Heart left ventricle (tissue), 16 donors: ENCODE measurements at regions not wholly inside any gene's neighbourhood (a gene's known extent, or its start where the extent isn't known, plus 50 kb on each side); places are given as distances from the start of the nearest gene placed in this dataset.

ENCODE experiments used
- ATAC-seq, 4 donors: fragments of 200-7000 bp; cut with Tn5 transposase; one replicate each; pipeline ENCODE4 v1.9.1; 2020 to 2022; ENCODE audit warnings: moderate library complexity in 4 of 4, mild to moderate bottlenecking in 3 of 4, moderate number of reproducible peaks in 1 of 4
- DNase-seq, 5 donors: peaks; one replicate each; pipeline ENCODE4 v3.0.0-alpha.2; 2020
- H3K27ac ChIP-seq, 12 donors: fragments of 200-600 bp; sonication (generic) in 4 of 12; one replicate each; pipeline versions ENCODE4 v1.5.0 to v1.8.0; 2016 to 2022; ENCODE audit warnings: mild to moderate bottlenecking in 2 of 12
- H3K27me3 ChIP-seq, 9 donors: fragments of 200-600 bp; sonication (generic) in 2 of 9; one replicate each; pipeline versions ENCODE4 v1.5.1 to v1.8.0; 2016 to 2022; ENCODE audit warnings: mild to moderate bottlenecking in 3 of 9
- H3K36me3 ChIP-seq, 9 donors: fragments of 200-600 bp; sonication (generic) in 2 of 9; one replicate each; pipeline versions ENCODE4 v1.5.0 to v1.8.0; 2018 to 2022; ENCODE audit warnings: mild to moderate bottlenecking in 2 of 9
- H3K4me1 ChIP-seq, 12 donors: fragments of 200-600 bp; sonication (generic) in 4 of 12; one replicate each; pipeline versions ENCODE4 v1.5.0 to v1.8.0; 2016 to 2022; ENCODE audit warnings: mild to moderate bottlenecking in 3 of 12
- H3K4me3 ChIP-seq, 12 donors: fragments of 200-600 bp; sonication (generic) in 4 of 12; one replicate each; pipeline versions ENCODE4 v1.5.0 to v1.8.0; 2017 to 2022; ENCODE audit warnings: mild to moderate bottlenecking in 9 of 12, moderate library complexity in 4 of 12
- H3K9me3 ChIP-seq, 12 donors: fragments of 200-600 bp; sonication (generic) in 4 of 12; one replicate each; pipeline versions ENCODE4 v1.5.0 to v1.8.0; 2016 to 2022; ENCODE audit warnings: mild to moderate bottlenecking in 1 of 12
- CTCF ChIP-seq, 12 donors: fragments of 200-600 bp; sonication (generic) in 4 of 12; IDR thresholded peaks; one replicate each; pipeline versions ENCODE4 v1.5.0 to v1.8.0; 2018 to 2022; ENCODE audit warnings: antibody characterized with exemption in 12 of 12, mild to moderate bottlenecking in 5 of 12
- POLR2A ChIP-seq, 2 donors: fragments of 450-650 bp; IDR thresholded peaks; one replicate each; pipeline ENCODE4 v1.6.1; 2017; ENCODE audit warnings: antibody characterized with exemption in 2 of 2, mild to moderate bottlenecking in 2 of 2, moderate library complexity in 2 of 2
- WGBS, 4 donors: extraction: QIAGEN DNeasy Blood & Tissue Kit in 2 of 4; methylation state at CpG; one replicate each; pipeline versions ENCODE4 v1.1.5 to v1.1.7; 2013 to 2018; 5-methylcytosine and 5-hydroxymethylcytosine counted together
- intact Hi-C, 10 donors: fragments of 100-400 bp; cut with DNase I; formaldehyde crosslinking; loops; one replicate each; pipeline versions ENCODE4 v1.11.1 to v1.14.2; 2022
- donor health status: ischemic (EF 13 %, LVEDD 7.1; RV severe dilation, severe dysfunction).
- donor health status: healthy with polysubstance abuse.
- donor health status: DM: no; HTN: yes; CAD: no.
- donor health status: DM: no; HTN: no; CAD: no.
- donor health status: ischemic (EF 25% LVEDD 6.9; RV normal size, moderate dysfunction).
- donor health status: ischemic (EF 25% LVEDD 5.7; RV mildly dilated, moderate dysfunction).
- donor health status: healthy.
- donor health status: DM: yes; HTN: yes; CAD: no.
- donor health status: ischemic (EF 35%, LVEDD 5.7; RV mildly dilated, moderate dysfunction).
- donor health status: nonischemic (EF 11% LVEDD 7.7; RV severe dilation, severe dysfunction).
- donor health status: DM: yes; HTN: yes; CAD: no.
- donor health status: PGD.
- donor health status: ischemic (EF 29% LVEDD 5.4; RV normal size, mild dysfunction).
- donor health status: nonischemic (EF 23%, LVEDD 6.1; RV moderate dilation, normal function).

- peaks cover 0 to 18% (median 0%) of the 10 kb centered on the region in 12 donors for H3K4me1 ChIP-seq
- 48 to 100% (median 76%) methylated on average over 2 of the region's 2 CpGs for WGBS, 4 donors
- H3K4me3 ChIP-seq: no peak overlapping the region
- DNase-seq (no peak), ATAC-seq (no peak)
- no peaks in the 10 kb centered on the region for H3K9me3 ChIP-seq
- H3K27ac ChIP-seq: peak overlapping the region in 2 of 12 donors; percentile 33 to 45
- no peaks in the 10 kb centered on the region for H3K27me3 ChIP-seq
- no peaks in the 10 kb centered on the region for H3K36me3 ChIP-seq
- intact Hi-C loops: no loop called here
- no peak for TF ChIP-seq CTCF (IDR thresholded peaks at IDR 0.05)
- TF ChIP-seq POLR2A (IDR thresholded peaks at IDR 0.05): no peak
Observed at GRCh38 chr6:43983191-43983590, 144.1 kb downstream of the MRPL14 start.

DNA sequence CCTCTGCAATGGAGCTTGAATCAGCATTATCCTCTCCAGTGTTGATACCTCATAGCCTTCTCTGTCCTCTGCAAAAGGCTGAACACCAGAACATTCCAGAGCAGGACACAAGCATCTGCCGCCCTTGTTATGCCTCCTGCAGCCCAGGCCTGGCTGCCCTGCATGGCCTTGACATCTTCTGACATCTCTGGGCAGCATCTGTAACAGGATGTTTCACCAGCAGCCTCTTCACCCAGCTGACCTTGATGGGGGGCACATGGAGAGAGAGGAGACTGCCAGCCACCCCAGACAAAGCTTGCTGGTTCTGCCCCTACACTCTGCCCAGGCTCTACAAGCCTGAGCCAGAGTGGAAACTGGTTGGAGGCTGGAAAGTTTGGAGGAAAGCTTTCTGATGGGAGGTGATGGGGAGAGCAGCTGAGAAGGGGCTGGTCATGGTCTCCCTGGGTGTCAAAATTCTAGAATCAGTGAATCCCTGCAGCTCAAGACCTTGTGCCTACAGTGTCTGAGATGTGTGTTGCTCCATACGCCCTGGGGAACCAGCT lies 145.1 kb downstream of the MRPL14 start:
- Histone ChIP-seq H3K27me3 (no peaks in the 10 kb centered on the region), H3K27ac (peak overlapping the region in 1 of 12 donors; percentile 19), H3K36me3 (no peaks in the 10 kb centered on the region), H3K9me3 (no peaks in the 10 kb centered on the region), H3K4me3 (no peak overlapping the region), H3K4me1 (peaks cover 0 to 18% (median 0%) of the 10 kb centered on the region in 12 donors)
- intact Hi-C loops: no loop called here
- 32 to 83% (median 48%) methylated on average over 2 of the region's 2 CpGs for WGBS, 4 donors
- ATAC-seq (peak in 1 of 4 donors; percentile 11), DNase-seq (no peak)
- no peak for TF ChIP-seq POLR2A (IDR thresholded peaks at IDR 0.05)
- TF ChIP-seq CTCF (IDR thresholded peaks at IDR 0.05): no peak

GRCh38 chr6:43981363-43981990 lies 145.8 kb downstream of the MRPL14 start:
- Histone ChIP-seq H3K36me3 (no peaks in the 10 kb centered on the region), H3K27ac (no peak overlapping the region), H3K4me3 (no peak overlapping the region), H3K27me3 (no peaks in the 10 kb centered on the region), H3K4me1 (peaks cover 0 to 11% (median 0%) of the 10 kb centered on the region in 12 donors), H3K9me3 (peaks cover 0 to under 1% (median 0%) of the 10 kb centered on the region in 12 donors)
- peak in 1 of 5 donors; percentile 8 for DNase-seq
- no peak for TF ChIP-seq CTCF (IDR thresholded peaks at IDR 0.05)
- TF ChIP-seq POLR2A (IDR thresholded peaks at IDR 0.05): no peak
- 86 to 94% (median 91%) methylated on average over 2 to 4 of the region's 4 CpGs for WGBS, 4 donors
- intact Hi-C loops: no loop called here
- ATAC-seq: no peak

DNA sequence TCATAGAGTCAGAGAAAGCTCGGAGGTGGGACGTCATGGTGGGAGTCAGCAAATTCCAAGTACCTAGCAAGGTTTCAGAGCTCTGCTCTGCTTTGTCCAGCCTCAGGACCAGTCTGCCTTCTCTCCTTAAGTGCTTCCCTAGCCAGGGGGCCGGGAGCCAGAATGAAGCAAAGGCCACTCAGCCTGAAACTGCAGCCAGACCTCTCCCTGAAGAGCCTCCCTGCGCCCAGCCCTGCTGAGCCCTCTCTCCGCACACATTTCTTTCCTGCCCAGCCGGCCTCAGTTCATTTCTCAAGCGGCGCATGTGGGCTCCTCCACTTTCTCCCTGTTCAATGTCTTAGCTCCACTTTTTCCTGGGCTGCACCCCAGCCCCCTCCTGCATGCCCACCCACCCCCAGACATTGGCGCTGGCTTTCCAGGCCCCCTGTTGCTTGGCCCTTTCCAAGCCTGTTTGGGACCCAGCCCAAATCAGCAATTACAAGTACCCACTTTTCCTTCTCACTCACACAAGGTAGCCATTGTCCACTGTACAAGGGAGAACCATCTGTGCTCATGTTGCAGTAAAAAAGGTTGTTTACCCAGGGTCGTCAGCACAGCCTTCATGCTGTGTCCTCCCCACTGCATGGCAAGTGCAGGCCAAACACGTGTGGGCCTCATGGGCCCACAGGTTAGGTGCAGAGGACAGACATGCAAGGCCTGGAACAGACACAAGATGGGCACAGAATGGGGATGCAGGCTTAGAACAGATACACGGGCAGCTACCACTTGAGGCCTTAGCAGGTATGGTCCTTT lies 147.1 kb downstream of the MRPL14 start:
- Histone ChIP-seq H3K27me3 (no peaks in the 10 kb centered on the region), H3K36me3 (no peaks in the 10 kb centered on the region), H3K4me1 (peaks cover 0 to 11% (median 0%) of the 10 kb centered on the region in 12 donors), H3K27ac (no peak overlapping the region), H3K4me3 (no peak overlapping the region), H3K9me3 (peaks cover 0 to 10% (median 0%) of the 10 kb centered on the region in 12 donors)
- 84 to 90% (median 86%) methylated on average over 12 of the region's 12 CpGs for WGBS, 4 donors
- DNase-seq (peak in 1 of 5 donors; percentile 17), ATAC-seq (no peak)
- intact Hi-C loops: no loop called here
- no peak for TF ChIP-seq CTCF (IDR thresholded peaks at IDR 0.05)
- TF ChIP-seq POLR2A (IDR thresholded peaks at IDR 0.05): no peak
